RKO (cell line): ENCODE measurements at regions not wholly inside any gene's neighbourhood (a gene's known extent, or its start where the extent isn't known, plus 50 kb on each side); places are given as distances from the start of the nearest gene placed in this dataset.
"Not testable (repeated sequence)": the region's sequence is repeated elsewhere in the genome, so short reads cannot be mapped to it uniquely, and the experiment has no call there.

ENCODE experiments used
- DNase-seq: peaks from one replicate; pipeline ENCODE4 v3.0.0-alpha.2; 2016; ENCODE audit warnings: low spot score

DNA sequence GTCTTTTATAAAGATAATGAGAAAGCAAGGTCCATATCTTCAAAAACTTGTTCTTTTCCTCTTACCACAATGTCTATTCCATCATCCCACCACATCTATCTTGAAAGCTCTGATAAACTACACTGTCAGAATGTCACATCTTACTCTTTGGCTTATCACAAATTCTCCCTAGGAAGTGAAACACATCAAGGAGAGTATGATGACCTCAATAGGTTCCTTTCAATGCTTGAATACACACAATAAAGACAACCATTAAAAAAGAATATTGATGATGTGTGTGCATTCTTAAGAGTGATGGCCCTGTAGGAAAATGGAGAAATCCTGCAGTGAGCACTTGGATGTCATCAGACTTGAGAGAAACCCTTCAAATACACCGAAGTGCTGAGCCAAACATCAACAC is 918.1 kb upstream of the SORCS1 start:
- no peak for DNase-seq

DNA sequence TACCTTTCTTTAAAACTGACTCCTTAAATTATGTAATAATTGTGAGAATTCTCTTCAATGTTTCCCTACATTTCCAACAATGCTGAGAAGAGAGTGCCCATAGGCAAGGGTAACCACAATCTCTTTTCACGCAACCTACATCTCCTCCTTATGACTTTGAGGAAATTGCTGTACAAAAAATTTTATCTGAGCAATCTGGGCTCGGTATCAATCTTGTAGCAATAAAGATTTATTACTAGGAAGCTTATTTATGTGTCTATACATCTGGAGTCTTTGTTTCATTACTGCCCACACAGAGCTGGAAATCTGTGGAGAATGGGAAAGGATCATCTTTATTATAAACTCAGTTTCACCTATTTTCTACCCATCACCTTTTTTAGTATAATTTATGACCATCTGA is 913.8 kb upstream of the SORCS1 start:
- no peak for DNase-seq

DNA sequence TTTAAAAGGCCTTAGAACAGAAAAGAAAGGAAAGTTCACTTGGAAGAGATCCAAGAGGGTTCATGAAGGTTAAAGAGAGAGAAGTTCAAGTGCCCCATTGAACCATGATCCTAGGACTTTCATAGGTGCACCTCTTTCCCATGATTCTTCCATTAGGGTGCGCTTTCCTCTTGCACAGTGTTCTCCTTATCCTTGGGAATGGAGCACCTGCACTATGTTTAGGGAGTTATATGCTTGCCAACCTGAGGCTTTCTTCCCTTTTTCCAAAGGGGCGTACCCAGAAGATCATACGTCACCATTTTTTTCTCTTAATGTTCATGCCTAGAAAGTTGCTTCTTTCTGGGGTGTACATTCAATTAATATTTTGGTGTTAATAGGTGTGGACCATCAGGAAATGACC is 908.0 kb upstream of the SORCS1 start:
- DNase-seq = no peak

- no peak for DNase-seq
Measured at GRCh38 chr10:108070789-108071188, 906.3 kb upstream of the SORCS1 start.

GRCh38 chr10:108069096-108069495 is 904.6 kb upstream of the SORCS1 start:
- no peak for DNase-seq

GRCh38 chr10:108064746-108065260 is 900.3 kb upstream of the SORCS1 start:
- no peak for DNase-seq

DNA sequence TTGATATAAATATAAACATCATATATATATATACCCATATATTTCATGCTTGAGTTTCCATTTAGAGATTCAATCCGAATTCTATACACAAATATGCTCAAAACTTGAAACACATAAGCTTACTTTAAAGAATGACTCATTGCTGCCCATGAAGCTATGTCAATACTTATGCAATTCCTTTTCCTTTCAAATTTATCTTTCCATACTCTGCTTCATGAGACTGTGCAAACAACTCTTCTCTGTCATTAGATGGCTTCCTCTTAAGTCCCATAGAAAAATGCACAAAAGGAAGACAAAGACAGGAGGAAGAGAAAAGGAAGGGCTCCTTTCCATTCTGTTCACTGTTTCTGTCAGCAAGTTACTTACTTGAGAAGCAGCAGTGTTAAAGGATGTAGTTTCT is 895.7 kb upstream of the SORCS1 start:
- no peak for DNase-seq

GRCh38 chr10:108055506-108055905 is 891.0 kb upstream of the SORCS1 start:
- DNase-seq = no peak

DNA sequence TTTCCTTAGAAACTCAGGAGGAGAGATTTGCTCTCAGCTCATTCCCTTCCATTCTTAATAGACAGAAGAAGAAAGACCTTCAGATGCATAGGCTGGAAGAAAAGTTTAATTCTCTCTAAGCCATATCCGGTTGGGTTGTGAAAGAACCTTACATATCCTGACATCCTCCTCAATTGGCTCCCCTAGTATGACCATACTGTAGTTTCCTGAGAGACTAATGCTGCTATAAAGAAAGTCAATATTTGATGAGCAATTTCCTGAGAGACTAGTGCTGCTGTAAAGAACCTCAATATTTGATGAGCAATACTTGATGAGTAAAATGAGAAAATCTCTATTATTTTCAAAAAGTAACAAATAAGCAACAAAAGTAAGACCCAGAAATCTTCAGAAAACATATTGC is 888.5 kb upstream of the SORCS1 start:
- DNase-seq = peak; percentile 38

DNA sequence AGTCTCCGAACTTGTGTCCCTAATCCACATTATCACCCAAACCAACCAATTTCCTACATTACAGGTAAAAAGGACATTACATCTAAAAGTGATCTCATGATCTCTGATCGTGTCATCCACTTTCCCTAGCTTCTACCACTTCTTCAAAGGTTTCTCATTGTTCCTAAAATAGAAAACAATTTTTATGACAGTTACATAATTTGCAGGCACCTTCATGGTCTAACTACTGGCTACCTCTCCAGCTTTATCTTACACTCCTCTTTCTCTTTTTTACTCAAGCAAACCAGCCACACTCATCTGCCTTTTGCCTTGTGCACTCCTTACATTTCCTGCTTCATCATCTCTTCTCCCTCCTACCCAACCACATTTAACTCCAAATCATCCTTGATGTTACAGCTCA is 886.7 kb upstream of the SORCS1 start:
- DNase-seq = no peak

- DNase-seq = no peak
Measured at GRCh38 chr10:108050626-108051025, 886.1 kb upstream of the SORCS1 start.

GRCh38 chr10:108049668-108050067 is 885.2 kb upstream of the SORCS1 start:
- no peak for DNase-seq

DNA sequence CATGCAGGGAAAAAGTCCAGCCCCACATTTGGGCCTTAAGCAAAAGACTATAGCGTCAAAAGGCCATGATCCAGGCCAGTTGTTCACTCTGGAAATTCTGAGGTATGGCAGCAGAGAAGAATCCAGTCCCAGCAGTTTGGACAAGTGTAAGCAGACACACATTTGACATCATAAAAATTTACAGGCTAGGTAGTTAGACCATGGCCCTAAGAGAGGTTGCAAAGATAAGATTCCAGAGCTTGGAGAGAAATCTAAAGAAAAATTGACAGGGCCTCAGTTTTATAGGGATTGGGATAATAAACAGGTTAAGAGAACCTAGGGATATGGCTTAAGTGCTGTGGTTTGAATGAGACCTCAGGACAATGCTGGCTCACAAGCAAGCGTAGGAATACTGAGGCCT is 884.4 kb upstream of the SORCS1 start:
- DNase-seq = no peak

GRCh38 chr10:108039821-108040584 is 875.5 kb upstream of the SORCS1 start:
- no peak for DNase-seq

DNA sequence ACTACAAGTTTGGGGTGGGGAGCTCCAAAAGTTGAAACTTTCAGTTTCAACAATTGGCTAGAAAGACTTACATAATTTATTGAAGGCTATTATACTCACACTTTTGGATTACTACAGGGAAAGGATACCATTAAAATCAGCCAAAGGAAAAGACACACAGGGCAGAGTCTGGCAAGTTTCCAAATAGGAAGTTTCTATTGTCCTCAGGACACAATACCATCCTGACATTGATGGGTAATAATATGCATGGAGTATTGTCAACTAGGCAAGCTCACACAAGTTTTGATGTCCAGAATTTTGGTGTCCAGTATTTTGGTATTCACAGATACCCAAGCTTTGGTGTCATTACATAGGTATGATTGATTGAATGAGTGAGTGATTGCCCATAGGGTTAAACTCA is 872.6 kb upstream of the SORCS1 start:
- DNase-seq = no peak

GRCh38 chr10:108036265-108036664 is 871.8 kb upstream of the SORCS1 start:
- no peak for DNase-seq

DNA sequence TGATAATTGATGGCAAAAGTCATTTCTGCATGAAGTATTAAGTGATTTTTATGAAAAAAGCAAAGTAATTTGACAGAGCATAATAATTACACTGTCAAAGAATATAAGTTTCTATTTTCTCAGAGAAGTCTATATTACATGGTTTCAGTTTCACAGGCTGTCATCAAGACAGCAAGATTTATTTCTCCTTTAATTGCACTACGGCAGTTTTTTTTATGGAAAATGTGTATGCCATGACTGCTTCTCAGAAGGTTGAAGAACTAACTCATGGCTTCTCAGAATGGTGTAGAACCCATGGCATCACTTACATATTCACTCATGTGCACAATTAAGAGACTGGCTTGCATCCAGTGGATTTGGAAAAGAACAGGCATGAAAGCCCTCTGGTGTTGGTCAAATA is 870.3 kb upstream of the SORCS1 start:
- no peak for DNase-seq

GRCh38 chr10:108033518-108033917 is 869.0 kb upstream of the SORCS1 start:
- DNase-seq = not testable (repeated sequence)

DNA sequence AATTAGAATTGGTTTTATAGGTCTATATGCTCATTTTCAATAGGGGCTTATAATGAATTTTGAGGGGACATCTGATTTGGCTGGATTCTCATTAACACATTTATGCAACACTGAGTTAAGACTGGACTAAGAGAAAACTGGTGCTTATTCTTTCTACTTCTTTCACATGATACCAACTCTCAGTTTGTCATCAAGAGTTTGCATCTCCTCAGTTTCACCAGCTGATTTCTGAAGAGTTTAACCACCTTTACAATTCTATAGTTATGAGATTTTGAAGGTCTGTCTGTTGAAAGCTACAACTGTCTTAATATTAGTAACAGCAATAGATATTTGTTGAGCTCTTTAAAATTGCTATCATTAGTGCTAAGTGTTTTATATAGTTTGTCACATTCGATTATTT is 867.0 kb upstream of the SORCS1 start:
- DNase-seq = no peak

- DNase-seq = no peak
Measured at GRCh38 chr10:108014902-108015177, 850.3 kb upstream of the SORCS1 start.

DNA sequence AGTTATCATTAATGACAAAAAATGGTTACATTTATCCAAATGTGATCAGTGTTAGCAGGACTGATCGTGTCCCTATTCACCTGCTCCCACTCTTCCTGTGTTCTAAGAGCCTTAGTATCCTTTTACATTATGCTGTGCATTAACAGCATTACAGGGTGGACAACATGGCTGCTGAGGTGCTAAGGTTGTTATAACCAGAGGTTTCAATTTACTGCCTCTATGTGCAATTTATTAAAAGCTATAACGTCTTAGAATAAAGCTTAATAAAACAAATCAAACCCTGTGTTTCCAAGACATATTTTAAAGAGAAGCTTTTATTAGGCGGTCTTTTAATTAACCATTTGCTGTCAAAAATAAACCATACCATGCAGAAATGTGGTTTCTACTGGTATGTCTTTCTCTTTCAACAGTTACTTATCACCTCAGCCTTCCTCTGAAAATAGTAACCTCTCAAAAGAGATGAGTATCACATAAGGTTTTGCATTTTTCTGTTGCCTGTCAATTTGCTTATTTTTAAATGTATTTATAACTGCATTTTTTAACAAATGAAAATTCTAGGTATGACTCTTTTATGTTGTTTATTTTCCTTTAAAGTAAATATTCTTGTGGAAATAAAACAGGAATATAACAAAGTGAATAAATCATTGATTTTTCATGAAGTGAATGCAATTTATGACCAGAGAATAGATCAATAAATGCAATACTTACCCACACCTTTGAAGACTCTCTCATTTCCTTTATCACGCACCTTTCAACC is 849.8 kb upstream of the SORCS1 start:
- no peak for DNase-seq

GRCh38 chr10:108005627-108006026 is 841.1 kb upstream of the SORCS1 start:
- DNase-seq = no peak

GRCh38 chr10:108003576-108003975 is 839.1 kb upstream of the SORCS1 start:
- no peak for DNase-seq

DNA sequence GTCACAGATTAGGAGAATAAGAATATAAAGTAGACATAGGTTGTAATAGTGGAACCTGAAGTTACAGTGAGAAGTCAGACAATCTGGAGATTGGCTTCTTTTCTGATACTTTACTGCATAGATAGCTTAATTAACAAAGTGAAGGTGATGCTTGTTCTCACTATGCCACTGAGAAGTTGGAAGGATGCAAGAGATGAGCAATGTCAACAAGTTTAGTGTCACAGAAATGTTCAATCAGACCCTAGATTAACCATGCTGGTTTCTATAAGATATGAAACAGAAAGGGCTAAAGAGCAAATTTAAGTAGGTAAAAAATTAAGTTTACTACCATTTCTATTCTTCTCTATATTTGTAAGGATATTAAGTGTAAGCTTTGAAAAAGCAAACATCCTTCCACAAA is 838.6 kb upstream of the SORCS1 start:
- no peak for DNase-seq
